SK-N-SH (cell line): ENCODE measurements at regions not wholly inside any gene's neighbourhood (a gene's known extent, or its start where the extent isn't known, plus 50 kb on each side); places are given as distances from the start of the nearest gene placed in this dataset.

Experiments
- CTCF ChIA-PET: fragments of 300-600, 350-600 bp; formaldehyde crosslinking; extraction: SDS; loops from one replicate; lab custom pipeline; 2021; lab: Yijun Ruan, JAX
- POLR2A ChIA-PET: fragments of 350-600 bp; sonication (Branson Sonifier 250); formaldehyde crosslinking; extraction: SDS; loops from one replicate; lab custom pipeline; 2020; ENCODE audit warnings: antibody characterized with exemption, inconsistent platforms; lab: Yijun Ruan, JAX
- DNase-seq: peaks from one replicate; pipeline ENCODE4 v3.0.0; 2012
- H2AFZ ChIP-seq: fragments of 200-600 bp; sonication (generic); 2 replicates; pipeline ENCODE4 v1.8.1; 2016; ENCODE audit warnings: antibody characterized with exemption, mild to moderate bottlenecking, low read depth
- H3F3A ChIP-seq: fragments of 200-600 bp; sonication (generic); replicated peaks from 2 replicates; pipeline ENCODE3; 2016; ENCODE audit warnings: antibody characterized with exemption, mild to moderate bottlenecking; ENCODE audit not compliant: insufficient read depth
- H3K27ac ChIP-seq, 2 experiments: fragments of 200-500 bp in 1 of 2; fragments of 200-600 bp in 1 of 2; sonication (Bioruptor generic) in 1 of 2; sonication (generic), shearing (Covaris generic) in 1 of 2; 2 replicates each; pipeline versions ENCODE4 v1.5.1 to v1.6.1; 2014 to 2016; ENCODE audit warnings: low read depth in 2 of 2, inconsistent platforms in 1 of 2, low read length in 1 of 2, mild to moderate bottlenecking in 1 of 2, mixed read lengths in 1 of 2
- H3K27me3 ChIP-seq: fragments of 200-600 bp; sonication (generic), shearing (Covaris generic); 2 replicates; pipeline ENCODE4 v1.6.1; 2016; ENCODE audit warnings: mixed run types; ENCODE audit not compliant: insufficient read depth
- H3K36me3 ChIP-seq, 2 experiments: fragments of 200-500 bp in 1 of 2; fragments of 200-600 bp in 1 of 2; sonication (Bioruptor generic) in 1 of 2; sonication (generic) in 1 of 2; replicated peaks in 1 of 2; 2 replicates each; pipeline versions ENCODE3 to v1.5.1; 2014 to 2016; ENCODE audit warnings: low read length in 1 of 2, mild to moderate bottlenecking in 1 of 2; ENCODE audit not compliant: insufficient read depth in 2 of 2, control insufficient read depth in 1 of 2
- H3K4me1 ChIP-seq, 2 experiments: fragments of 200-500 bp in 1 of 2; fragments of 200-600 bp in 1 of 2; sonication (Bioruptor generic) in 1 of 2; sonication (generic), shearing (Covaris generic) in 1 of 2; 2 replicates each; pipeline versions ENCODE4 v1.5.1 to v1.6.1; 2014 to 2016; ENCODE audit warnings: low read depth in 1 of 2, low read length in 1 of 2, mixed run types in 1 of 2; ENCODE audit not compliant: insufficient read depth in 2 of 2, control insufficient read depth in 1 of 2
- H3K4me2 ChIP-seq: fragments of 200-600 bp; sonication (generic), shearing (Covaris generic); 2 replicates; pipeline ENCODE4 v1.6.1; 2017; ENCODE audit warnings: mixed run types
- H3K4me3 ChIP-seq, 2 experiments: fragments of 200-500 bp in 1 of 2; fragments of 200-600 bp in 1 of 2; sonication (Bioruptor generic) in 1 of 2; sonication (generic), shearing (Covaris generic) in 1 of 2; 2 replicates each; pipeline versions ENCODE4 v1.5.1 to v1.8.1; 2014 to 2016; ENCODE audit warnings: low read depth in 2 of 2, inconsistent platforms in 1 of 2, low read length in 1 of 2, mild to moderate bottlenecking in 1 of 2, mixed read lengths in 1 of 2, moderate library complexity in 1 of 2
- H3K79me2 ChIP-seq: fragments of 200-600 bp; sonication (generic); 2 replicates; pipeline ENCODE4 v1.8.1; 2017; ENCODE audit warnings: mild to moderate bottlenecking; ENCODE audit not compliant: insufficient read depth
- H3K9ac ChIP-seq: fragments of 200-600 bp; sonication (generic); 2 replicates; pipeline ENCODE4 v1.6.1; 2017; ENCODE audit warnings: mixed run types
- H3K9me2 ChIP-seq: fragments of 200-600 bp; sonication (generic); 2 replicates; pipeline ENCODE4 v1.6.1; 2017; ENCODE audit warnings: mixed run types
- H3K9me3 ChIP-seq: fragments of 200-600 bp; sonication (generic); 2 replicates; pipeline ENCODE4 v1.6.1; 2017; ENCODE audit warnings: mixed run types, mild to moderate bottlenecking, moderate library complexity
- H4K20me1 ChIP-seq: fragments of 200-600 bp; sonication (generic); 2 replicates; pipeline ENCODE4 v1.6.1; 2017; ENCODE audit warnings: mild to moderate bottlenecking, mixed run types; ENCODE audit not compliant: insufficient read depth
- ELF1 ChIP-seq: IDR thresholded peaks from 2 replicates; pipeline ENCODE4 v1.4.0; 2012
- EP300 ChIP-seq, 2 experiments: IDR thresholded peaks; 2 replicates each; pipeline versions ENCODE4 v1.4.0 to v1.6.1; 2012; ENCODE audit warnings: borderline replicate concordance in 1 of 2, low read depth in 1 of 2, low read length in 1 of 2
- FOSL2 ChIP-seq: IDR thresholded peaks from 2 replicates; pipeline ENCODE4 v1.4.0; 2012; ENCODE audit warnings: low read depth, mild to moderate bottlenecking, moderate library complexity, borderline replicate concordance
- FOXJ3 ChIP-seq: sonication (generic); formaldehyde crosslinking; IDR thresholded peaks from 2 replicates; pipeline ENCODE4 v1.5.1; 2020; ENCODE audit warnings: mild to moderate bottlenecking, missing genetic modification reagents
- GABPA ChIP-seq: IDR thresholded peaks from 2 replicates; pipeline ENCODE4 v1.4.0; 2012; ENCODE audit warnings: low read depth, mild to moderate bottlenecking
- GATA2 ChIP-seq: sonication (generic); formaldehyde crosslinking; IDR thresholded peaks from 2 replicates; pipeline ENCODE4 v1.5.0; 2020; ENCODE audit warnings: mild to moderate bottlenecking, missing genetic modification reagents
- JUND ChIP-seq: IDR thresholded peaks from 2 replicates; pipeline ENCODE4 v1.4.0; 2012
- MXI1 ChIP-seq: IDR thresholded peaks from 2 replicates; pipeline ENCODE4 v1.6.1; 2012; ENCODE audit warnings: mild to moderate bottlenecking, low read depth, low read length, improper control_type of control experiment
- PBX3 ChIP-seq: IDR thresholded peaks from 2 replicates; pipeline ENCODE4; 2012
- RCOR1 ChIP-seq: fragments of 150-350 bp; IDR thresholded peaks from 2 replicates; pipeline ENCODE4 v1.6.1; 2017; ENCODE audit warnings: antibody characterized with exemption, low read length
- REST ChIP-seq: IDR thresholded peaks from 2 replicates; pipeline ENCODE4 v1.6.1; 2012; ENCODE audit warnings: mild to moderate bottlenecking, low read depth, low read length, moderate library complexity
- YY1 ChIP-seq: IDR thresholded peaks from 2 replicates; pipeline ENCODE4 v1.4.0; 2012; ENCODE audit warnings: low read depth, mild to moderate bottlenecking
- WGBS: methylation state at CpG from one replicate; pipeline ENCODE4 v1.1.6; 2017; ENCODE audit warnings: low lambda C conversion rate; 5-methylcytosine and 5-hydroxymethylcytosine counted together
- TF ChIP-seq, protein P1 (sequence below): IDR thresholded peaks from 2 replicates; pipeline ENCODE4 v1.4.0; 2012; ENCODE audit warnings: low read depth, borderline replicate concordance

GRCh38 chr2:175463169-175463568 is 281.7 kb upstream of the ATP5MC3 start (continued):
- TF ChIP-seq REST (no peak), GATA2 (CRISPR knock-in tag) (no peak), ELF1 (no peak), MXI1 (no peak), GABPA (no peak), PBX3 (no peak)
- TF ChIP-seq, protein P1, sequence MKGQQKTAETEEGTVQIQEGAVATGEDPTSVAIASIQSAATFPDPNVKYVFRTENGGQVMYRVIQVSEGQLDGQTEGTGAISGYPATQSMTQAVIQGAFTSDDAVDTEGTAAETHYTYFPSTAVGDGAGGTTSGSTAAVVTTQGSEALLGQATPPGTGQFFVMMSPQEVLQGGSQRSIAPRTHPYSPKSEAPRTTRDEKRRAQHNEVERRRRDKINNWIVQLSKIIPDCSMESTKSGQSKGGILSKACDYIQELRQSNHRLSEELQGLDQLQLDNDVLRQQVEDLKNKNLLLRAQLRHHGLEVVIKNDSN: no peak

- TF ChIP-seq EP300 (IDR thresholded peaks at IDR 0.05; ENCODE audit: borderline replicate concordance in 1 of 2, low read depth in 1 of 2, low read length in 1 of 2) (no peak), FOXJ3 (no peak), RCOR1 (no peak), GABPA (no peak), JUND (no peak), FOSL2 (no peak), PBX3 (no peak), REST (no peak), YY1 (no peak)
- TF ChIP-seq, protein P1: no peak
- H3K9me3 ChIP-seq: no peaks in the 10 kb centered on the region
- no peaks in the 10 kb centered on the region for H3K36me3 ChIP-seq
- no peak overlapping the region for H3K9ac ChIP-seq
- no peak overlapping the region for H3K4me3 ChIP-seq
- H3K27me3 ChIP-seq: no peaks in the 10 kb centered on the region
- no peak overlapping the region for H2AFZ ChIP-seq
- no peaks in the 10 kb centered on the region for H3K9me2 ChIP-seq
- H3K79me2 ChIP-seq: no peaks in the 10 kb centered on the region
- DNase-seq: no peak
- POLR2A ChIA-PET: no interaction called here
- CTCF ChIA-PET: no interaction called here
- H3F3A ChIP-seq: no peaks in the 10 kb centered on the region
- 63% methylated on average over 3 of the region's 3 CpGs for WGBS
- no peak overlapping the region for H3K4me2 ChIP-seq
- H3K4me1 ChIP-seq: no peaks in the 10 kb centered on the region
- no peak overlapping the region for H3K27ac ChIP-seq
- H4K20me1 ChIP-seq: no peaks in the 10 kb centered on the region
These were observed 280.7 kb upstream of the ATP5MC3 start for GRCh38 chr2:175462246-175462645.
